HG03571 (cell line): ENCODE measurements at regions not wholly inside any gene's neighbourhood (a gene's known extent, or its start where the extent isn't known, plus 50 kb on each side); places are given as distances from the start of the nearest gene placed in this dataset.

ENCODE experiments used
- ATAC-seq: cut with Tn5 transposase; IDR thresholded peaks from one replicate; pipeline ENCODE4 v1.9.1; 2021; ENCODE audit not compliant: unreplicated experiment

DNA sequence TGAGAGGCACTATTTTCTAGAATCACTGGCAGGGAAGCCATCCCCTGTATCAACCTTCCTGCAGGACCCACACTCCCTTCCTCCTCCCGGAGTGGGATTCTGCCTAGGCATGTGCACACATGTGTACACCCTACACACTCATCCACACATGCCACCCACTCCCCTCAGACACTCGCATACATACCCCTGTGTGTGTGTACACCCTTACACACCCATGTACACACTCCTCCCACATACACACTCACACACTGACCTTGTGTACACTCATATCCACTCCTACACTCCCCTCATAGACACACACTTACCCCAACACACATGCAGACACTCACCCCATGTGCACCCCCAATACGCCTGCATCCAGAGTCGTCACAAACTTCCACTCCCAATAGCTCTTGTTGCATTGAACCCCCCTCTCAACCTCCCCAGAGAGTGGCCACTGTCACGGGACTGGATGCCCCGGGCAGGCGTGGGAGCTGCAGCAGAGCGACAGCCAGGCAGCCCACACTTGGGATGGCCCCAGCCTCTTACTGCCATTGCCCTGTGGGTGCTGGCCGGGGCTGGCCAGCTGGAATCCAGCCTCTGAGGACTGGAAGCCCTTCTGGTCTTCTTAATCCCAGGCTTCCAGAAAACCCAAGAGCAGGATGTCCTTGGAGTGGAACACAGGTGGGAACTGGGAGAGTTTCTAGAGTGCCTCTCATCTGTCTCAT, 251.0 kb downstream of the LOXHD1 start:
- ATAC-seq = no peak

DNA sequence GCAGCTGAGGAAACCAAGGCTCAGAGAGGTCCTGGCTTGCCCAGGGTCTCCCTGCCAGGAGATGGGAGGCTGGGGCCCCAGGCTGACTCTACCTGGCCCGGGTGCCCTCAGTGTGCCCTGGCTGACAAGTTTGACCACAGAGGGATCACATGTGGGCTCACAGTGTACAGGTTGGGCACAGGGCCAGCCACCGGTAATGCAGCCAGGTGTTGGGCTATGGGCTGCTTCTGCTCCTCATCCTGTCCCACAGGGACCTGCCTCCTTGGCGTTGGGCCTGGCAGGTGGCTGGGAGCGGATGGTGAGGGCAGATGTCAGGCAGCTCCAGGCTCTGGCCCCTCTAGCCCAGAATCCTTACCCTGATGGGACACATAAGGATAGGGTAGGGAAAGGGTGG, 250.5 kb downstream of the LOXHD1 start:
- ATAC-seq = no peak

DNA sequence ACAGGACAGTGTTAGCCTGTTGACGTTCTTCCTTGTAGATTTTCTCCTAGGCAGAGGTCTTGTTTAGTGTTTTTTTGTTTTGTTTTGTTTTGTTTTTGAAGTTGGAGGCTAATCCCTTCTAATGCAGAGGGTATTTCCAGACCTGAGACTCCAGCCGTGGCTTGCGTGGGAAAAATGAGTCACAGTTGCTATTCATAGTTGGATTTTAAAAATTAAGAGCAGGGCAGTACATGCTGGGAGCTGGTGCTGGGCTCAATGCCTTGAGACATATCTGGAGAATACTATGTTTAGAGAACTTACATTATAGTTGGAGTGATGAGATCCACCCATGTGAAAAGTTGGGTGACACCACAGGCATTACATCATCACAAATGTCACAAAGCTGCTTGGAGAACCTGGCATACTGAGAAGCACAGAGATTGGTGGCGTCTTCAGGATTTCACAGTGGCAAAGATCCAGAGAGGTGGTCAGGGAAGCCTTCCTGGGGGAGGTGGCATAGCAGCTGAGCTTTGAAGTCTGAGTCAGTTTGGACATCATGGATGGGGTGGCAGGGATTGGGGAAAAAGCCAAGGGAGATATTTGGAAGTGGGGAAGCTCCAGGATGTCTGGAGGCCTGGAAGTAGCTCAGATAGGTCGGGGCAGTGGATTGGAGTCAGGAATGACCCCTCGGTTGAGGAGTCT, 249.4 kb downstream of the LOXHD1 start:
- ATAC-seq = no peak

- no peak for ATAC-seq
Observed at GRCh38 chr18:46408334-46408987, 248.6 kb downstream of the LOXHD1 start.

DNA sequence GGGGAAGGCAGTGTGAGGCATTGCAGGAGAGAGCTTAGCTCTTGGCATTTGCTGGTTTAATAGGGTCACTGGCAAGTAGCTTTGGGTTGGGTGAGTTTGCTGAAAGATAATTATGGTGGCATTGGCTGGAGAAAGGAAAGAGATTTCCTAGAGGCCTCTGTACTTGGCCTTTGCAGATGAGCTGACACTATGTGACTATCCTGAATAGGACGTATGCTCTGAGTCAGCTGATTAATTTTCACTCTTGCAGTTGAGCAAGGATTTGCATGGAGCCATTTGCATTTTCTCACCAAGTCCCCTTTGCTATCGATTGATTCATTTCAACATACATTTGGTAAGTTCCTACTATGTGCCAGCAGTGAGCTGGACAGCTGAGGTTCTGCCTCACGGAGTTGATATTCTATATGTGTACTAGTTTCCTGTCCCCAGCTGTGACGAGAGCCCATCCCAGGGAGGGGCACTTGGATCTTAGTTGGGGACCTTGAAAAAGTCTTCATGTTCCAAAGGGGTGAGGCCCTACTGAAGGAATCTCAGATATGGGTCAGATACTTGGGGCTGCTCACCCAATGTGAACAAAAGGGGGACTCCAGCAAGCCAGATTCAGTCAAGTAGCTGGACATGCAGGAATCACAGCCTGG, 245.7 kb downstream of the LOXHD1 start:
- ATAC-seq = no peak

- no peak for ATAC-seq
Observed at GRCh38 chr18:46411867-46412690, 244.9 kb downstream of the LOXHD1 start.

GRCh38 chr18:46412916-46413315, 244.1 kb downstream of the LOXHD1 start:
- no peak for ATAC-seq

- no peak for ATAC-seq
Observed at GRCh38 chr18:46413684-46414083, 243.3 kb downstream of the LOXHD1 start.

- ATAC-seq = no peak
Observed at GRCh38 chr18:46414863-46415262, 242.2 kb downstream of the LOXHD1 start.

DNA sequence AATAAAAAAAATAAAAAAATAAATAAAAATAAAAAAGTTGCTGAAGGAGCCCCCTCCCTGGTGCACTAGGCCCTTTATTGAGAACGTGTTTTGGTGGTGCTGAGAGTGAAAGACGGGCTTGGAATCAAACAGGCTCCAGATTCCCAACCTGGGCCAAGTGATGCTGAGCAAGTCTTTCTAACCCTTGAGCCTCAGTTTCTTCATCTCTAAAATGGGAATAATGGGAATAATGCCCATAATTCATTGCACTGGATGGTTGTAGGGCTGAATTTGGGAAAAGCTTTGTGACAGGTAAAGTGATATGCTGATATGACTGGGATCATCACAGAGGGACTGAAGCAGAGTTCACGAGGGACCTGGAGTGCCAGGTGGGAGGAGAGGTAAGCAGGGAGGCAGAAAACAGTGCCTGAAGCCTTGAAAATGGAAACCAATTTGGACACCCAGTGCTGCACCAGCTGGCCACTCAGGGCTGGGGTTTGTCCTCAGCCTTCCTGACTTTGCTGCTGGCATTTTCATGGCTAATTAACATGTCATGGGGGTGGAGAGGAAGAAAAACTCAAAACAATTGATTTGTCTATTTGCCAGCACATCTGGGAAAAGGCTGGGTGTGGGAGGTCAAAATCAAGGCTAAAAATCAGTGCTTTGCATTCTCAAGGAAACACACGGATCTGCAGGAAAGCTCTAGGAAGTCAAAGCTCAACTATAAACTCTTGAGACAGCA, 241.3 kb downstream of the LOXHD1 start:
- no peak for ATAC-seq

GRCh38 chr18:46416706-46417638, 240.0 kb downstream of the LOXHD1 start:
- ATAC-seq = no peak

DNA sequence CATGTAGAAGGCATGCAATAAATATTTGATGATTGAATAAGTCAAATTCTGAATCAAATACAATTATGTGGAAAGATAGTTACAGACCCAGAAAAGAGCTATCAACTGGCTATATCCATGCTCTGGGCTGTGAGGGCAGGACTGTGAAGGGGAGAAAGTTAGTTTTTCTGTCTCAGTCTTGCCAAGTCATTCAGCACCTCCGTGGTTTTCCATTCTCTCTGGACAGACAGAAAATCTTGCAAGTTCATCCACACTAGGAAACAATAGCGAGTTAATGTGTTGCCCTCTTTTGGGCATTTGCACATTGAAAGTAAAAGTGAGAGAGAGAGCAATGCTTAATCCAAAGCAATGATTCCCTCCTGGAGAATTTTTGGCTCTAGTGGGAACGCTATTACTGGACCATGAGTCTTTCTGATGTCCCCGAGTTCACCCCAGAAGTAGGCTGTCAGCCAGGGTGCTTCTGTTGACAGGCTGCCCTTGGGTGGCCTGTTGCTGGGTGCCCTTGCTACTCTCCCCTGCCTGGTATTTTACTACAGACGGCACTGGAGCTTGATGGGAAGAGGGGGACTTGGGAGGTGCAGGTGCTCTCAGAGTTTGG, 238.3 kb downstream of the LOXHD1 start:
- ATAC-seq = no peak

GRCh38 chr18:46419391-46420141, 237.5 kb downstream of the LOXHD1 start:
- no peak for ATAC-seq

- ATAC-seq = no peak
Observed at GRCh38 chr18:46421973-46422551, 235.0 kb downstream of the LOXHD1 start.

- ATAC-seq = no peak
Observed at GRCh38 chr18:46422552-46423055, 234.4 kb downstream of the LOXHD1 start.

DNA sequence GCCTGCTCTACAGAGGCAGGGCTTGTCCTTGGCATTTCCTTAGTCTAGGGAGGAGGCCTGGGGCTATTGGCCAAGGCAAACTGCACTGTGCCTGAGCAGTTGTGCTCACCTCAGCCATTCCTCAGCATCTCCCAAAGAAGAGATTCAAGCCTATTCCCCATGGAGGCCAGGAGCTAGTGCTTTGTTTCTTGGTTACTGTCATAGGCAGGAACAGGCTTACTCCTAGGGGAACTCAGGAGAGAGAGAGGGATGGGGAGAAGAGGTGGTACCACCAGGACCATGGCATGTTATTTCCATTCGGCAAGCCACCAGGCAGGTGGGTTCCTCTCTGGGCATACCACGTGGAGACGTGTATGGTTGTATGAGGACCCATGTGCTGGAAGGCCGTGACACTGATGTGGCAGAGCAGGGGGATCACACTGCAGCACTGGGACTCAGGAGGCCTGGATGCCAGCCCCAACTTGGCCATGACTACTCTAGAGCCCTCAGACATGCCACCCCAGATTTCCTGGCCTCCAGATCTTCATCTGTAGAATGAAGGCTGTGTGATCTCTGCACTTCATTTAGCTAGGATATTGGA, 233.7 kb downstream of the LOXHD1 start:
- ATAC-seq = no peak

DNA sequence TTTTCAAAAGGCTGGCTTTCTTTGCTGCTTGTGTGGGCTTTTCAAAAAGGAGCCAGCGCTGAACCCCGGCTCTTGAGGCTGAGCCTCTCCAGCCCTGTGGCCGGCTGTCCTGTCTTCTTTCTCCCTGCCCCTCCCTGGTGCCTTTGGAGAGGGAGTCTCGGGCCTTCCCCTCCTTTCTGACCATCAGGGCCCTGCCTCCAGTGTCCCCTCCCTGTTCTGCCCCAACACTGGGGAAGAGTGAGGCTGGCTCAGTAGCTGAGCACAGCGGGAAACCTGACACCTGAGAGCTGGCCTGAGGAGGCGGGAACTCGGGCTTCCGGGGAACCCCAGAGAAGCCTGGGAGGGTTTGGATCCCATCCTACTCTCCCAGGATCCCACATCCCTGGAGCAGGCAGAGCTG, 232.1 kb downstream of the LOXHD1 start:
- no peak for ATAC-seq
